GM13976 (cell line): ENCODE measurements at regions not wholly inside any gene's neighbourhood (a gene's known extent, or its start where the extent isn't known, plus 50 kb on each side); places are given as distances from the start of the nearest gene placed in this dataset.

ENCODE experiments used
- DNase-seq: peaks from one replicate; pipeline ENCODE4 v3.0.0; 2012; ENCODE audit warnings: low spot score
- in situ Hi-C: fragments of 300-500 bp; cut with MboI; formaldehyde crosslinking; loops from one replicate; pipeline ENCODE4 v1.12.0; 2022; ENCODE audit warnings: low sequenced_read_pairs, mixed read lengths, inconsistent platforms; ENCODE audit not compliant: unreplicated experiment
- TF ChIP-seq, protein P1 (sequence below): IDR thresholded peaks from 2 replicates; pipeline ENCODE4 v1.5.1; 2012; ENCODE audit warnings: borderline replicate concordance, mild to moderate bottlenecking; ENCODE audit not compliant: insufficient read depth; ENCODE audit errors: extremely low read depth, missing control alignments, control extremely low read depth

- TF ChIP-seq, protein P1, sequence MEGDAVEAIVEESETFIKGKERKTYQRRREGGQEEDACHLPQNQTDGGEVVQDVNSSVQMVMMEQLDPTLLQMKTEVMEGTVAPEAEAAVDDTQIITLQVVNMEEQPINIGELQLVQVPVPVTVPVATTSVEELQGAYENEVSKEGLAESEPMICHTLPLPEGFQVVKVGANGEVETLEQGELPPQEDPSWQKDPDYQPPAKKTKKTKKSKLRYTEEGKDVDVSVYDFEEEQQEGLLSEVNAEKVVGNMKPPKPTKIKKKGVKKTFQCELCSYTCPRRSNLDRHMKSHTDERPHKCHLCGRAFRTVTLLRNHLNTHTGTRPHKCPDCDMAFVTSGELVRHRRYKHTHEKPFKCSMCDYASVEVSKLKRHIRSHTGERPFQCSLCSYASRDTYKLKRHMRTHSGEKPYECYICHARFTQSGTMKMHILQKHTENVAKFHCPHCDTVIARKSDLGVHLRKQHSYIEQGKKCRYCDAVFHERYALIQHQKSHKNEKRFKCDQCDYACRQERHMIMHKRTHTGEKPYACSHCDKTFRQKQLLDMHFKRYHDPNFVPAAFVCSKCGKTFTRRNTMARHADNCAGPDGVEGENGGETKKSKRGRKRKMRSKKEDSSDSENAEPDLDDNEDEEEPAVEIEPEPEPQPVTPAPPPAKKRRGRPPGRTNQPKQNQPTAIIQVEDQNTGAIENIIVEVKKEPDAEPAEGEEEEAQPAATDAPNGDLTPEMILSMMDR: no peak
- DNase-seq: no peak
- in situ Hi-C loops: no loop called here
Measured at GRCh38 chr6:111980143-111980542, 73.8 kb upstream of the CCN6 start.

- DNase-seq: no peak
- TF ChIP-seq, protein P1: no peak
- in situ Hi-C loops: no loop called here
Measured at GRCh38 chr6:111980971-111981840, 72.7 kb upstream of the CCN6 start.

DNA sequence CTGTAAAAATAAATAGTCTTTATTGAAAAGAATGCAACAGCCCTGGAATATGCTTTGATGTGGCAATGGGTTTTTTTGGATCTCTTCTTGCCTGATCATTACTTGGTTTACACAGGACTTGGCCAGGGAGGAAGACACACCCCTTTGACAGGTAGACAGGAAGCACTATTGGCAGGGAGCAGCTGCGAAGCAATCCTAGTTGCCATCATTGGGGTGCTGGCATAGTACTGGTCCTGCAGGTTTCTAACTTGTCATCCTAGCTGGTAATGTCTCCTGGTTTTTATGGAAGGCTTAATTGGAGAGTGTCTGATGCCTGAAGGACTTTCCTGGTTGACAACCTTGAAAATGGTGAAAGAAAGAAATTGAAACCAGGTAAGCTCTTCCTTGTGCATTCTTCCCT, 71.2 kb upstream of the CCN6 start:
- in situ Hi-C loops: no loop called here
- TF ChIP-seq, protein P1: no peak
- DNase-seq: no peak

DNA sequence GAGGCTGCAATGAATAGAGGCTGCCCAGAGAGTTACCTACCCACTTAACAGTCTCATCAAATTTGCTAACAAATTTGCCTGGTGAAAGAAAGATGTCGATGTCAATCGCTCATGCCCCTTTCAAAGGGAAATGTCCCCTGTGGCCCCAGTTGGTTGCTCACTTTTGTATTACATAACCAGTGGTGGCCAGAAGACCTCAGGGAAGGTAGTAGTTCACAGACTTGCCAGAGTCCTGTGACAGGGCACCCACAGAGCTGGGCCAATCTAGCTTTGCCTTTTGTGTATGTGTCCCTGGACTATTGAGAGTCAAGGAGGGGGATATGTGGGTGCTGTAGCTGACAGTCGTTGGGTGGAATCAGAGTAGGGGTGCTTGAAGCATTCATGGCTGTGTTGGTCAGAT, 70.7 kb upstream of the CCN6 start:
- in situ Hi-C loops: no loop called here
- DNase-seq: no peak
- TF ChIP-seq, protein P1: no peak

DNA sequence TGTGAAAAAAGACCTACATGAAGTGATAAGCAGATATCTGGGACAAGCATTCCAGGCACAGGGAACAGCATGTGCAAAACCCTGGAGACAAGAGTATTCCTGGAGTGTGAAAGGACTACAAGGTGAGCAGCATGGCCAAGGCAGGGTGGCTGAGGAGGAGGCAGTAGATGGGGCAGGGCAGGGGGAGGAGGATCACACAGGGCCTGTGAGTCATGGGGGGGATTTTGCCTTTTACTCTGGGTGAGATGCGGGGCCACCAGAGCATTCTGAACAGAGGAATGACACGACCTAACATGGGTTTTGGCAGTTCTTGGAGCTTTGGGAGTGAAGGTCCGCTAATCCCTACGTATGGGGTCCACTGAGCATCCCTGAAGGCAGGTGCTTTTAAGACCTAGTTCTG, 69.8 kb upstream of the CCN6 start:
- DNase-seq: no peak
- in situ Hi-C loops: no loop called here
- TF ChIP-seq, protein P1: no peak

DNA sequence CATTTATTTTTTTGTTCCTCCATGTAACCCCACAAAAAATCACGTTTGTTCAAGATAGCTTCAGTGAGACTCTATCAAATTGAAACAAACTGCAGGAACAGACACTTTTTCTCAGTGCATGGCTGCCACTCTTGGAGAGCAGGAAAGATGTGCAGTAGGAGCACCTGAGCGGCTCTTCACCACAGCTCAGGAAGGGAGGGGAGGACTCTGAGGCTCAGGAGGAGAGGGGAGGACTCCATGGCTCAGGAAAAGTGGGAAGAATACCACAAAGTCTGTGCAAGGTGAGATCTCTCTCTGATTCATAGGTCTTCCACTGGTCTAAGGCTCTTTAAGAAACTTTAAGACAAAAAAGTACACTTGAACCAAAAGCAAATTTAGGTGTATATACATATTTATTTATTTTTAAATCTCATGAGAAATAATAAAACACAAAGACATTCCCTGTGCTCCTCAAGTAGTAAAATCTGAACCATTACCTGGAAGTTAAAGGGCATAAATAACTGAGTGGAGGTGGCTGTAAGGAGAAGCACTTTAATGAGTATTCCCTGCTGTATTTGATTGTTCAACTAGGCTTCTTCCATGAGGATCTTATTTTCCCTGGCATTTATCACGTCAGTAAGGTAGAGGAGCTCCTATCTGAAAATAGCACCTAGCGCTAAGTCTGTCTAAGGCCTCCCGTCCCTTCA, 69.2 kb upstream of the CCN6 start:
- in situ Hi-C loops: no loop called here
- no peak for DNase-seq

More for the DNA sequence above, 69.2 kb upstream of the CCN6 start:
- TF ChIP-seq, protein P1: no peak
